RWPE1 (cell line): ENCODE measurements at regions not wholly inside any gene's neighbourhood (a gene's known extent, or its start where the extent isn't known, plus 50 kb on each side); places are given as distances from the start of the nearest gene placed in this dataset.

Experiments used
- CTCF ChIA-PET: fragments of 350-600 bp; sonication (Branson Sonifier 250); formaldehyde crosslinking; extraction: SDS; loops from one replicate; lab custom pipeline; 2021; lab: Yijun Ruan, JAX
- POLR2A ChIA-PET: fragments of 400-600 bp; formaldehyde crosslinking; extraction: SDS; loops from one replicate; lab custom pipeline; 2020; ENCODE audit warnings: antibody characterized with exemption; ENCODE audit not compliant: low non-redundant PET; lab: Yijun Ruan, JAX
- DNase-seq: peaks from one replicate; pipeline ENCODE4 v3.0.0; 2012; ENCODE audit warnings: low spot score
- H3K27ac ChIP-seq: fragments of 450-650 bp; 2 replicates; pipeline ENCODE4 v1.5.1; 2017
- CTCF ChIP-seq: fragments of 450-650 bp; conservative IDR thresholded peaks from 2 replicates; pipeline ENCODE4 v1.5.1; 2017; ENCODE audit warnings: low read depth, mild to moderate bottlenecking

GRCh38 chr4:166277853-166278252, 404.8 kb downstream of the TLL1 start:
- POLR2A ChIA-PET = no interaction called here
- CTCF ChIA-PET = no interaction called here
- no peak for TF ChIP-seq CTCF
- no peak overlapping the region for H3K27ac ChIP-seq
- no peak for DNase-seq

- H3K27ac ChIP-seq = no peak overlapping the region
- ChIA-PET CTCF (no interaction called here), POLR2A (no interaction called here)
- TF ChIP-seq CTCF = no peak
- no peak for DNase-seq
Measured at GRCh38 chr4:166279261-166279660, 406.2 kb downstream of the TLL1 start.

- DNase-seq = no peak
- POLR2A ChIA-PET = no interaction called here
- TF ChIP-seq CTCF = no peak
- CTCF ChIA-PET = no interaction called here
- H3K27ac ChIP-seq = no peak overlapping the region
Measured at GRCh38 chr4:166280642-166281041, 407.6 kb downstream of the TLL1 start.

- TF ChIP-seq CTCF = no peak
- ChIA-PET CTCF (no interaction called here), POLR2A (no interaction called here)
- DNase-seq = no peak
- H3K27ac ChIP-seq = no peak overlapping the region
Measured at GRCh38 chr4:166282081-166282770, 409.2 kb downstream of the TLL1 start.

GRCh38 chr4:166284221-166284620, 411.2 kb downstream of the TLL1 start:
- POLR2A ChIA-PET = no interaction called here
- CTCF ChIA-PET = no interaction called here
- TF ChIP-seq CTCF = no peak
- DNase-seq = no peak
- no peak overlapping the region for H3K27ac ChIP-seq

GRCh38 chr4:166290426-166290825, 417.4 kb downstream of the TLL1 start:
- no peak for DNase-seq
- POLR2A ChIA-PET = no interaction called here
- H3K27ac ChIP-seq = no peak overlapping the region
- no peak for TF ChIP-seq CTCF
- CTCF ChIA-PET = no interaction called here
